ENCODE measurements at regions not wholly inside any gene's neighbourhood (a gene's known extent, or its start where the extent isn't known, plus 50 kb on each side); places are given as distances from the start of the nearest gene placed in this dataset.
"Not testable (repeated sequence)": the region's sequence is repeated elsewhere in the genome, so short reads cannot be mapped to it uniquely, and the experiment has no call there.

- no peak for ATAC-seq
These were observed 220.5 kb upstream of the MBL2 start for GRCh38 chr10:52993109-52993508.

- no peak for ATAC-seq
These were observed 220.0 kb upstream of the MBL2 start for GRCh38 chr10:52992567-52992966.

GRCh38 chr10:52988923-52989322, 216.3 kb upstream of the MBL2 start:
- no peak for ATAC-seq

GRCh38 chr10:52986125-52986524, 213.5 kb upstream of the MBL2 start:
- ATAC-seq: no peak

- no peak for ATAC-seq
These were observed 211.6 kb upstream of the MBL2 start for GRCh38 chr10:52984169-52984568.

GRCh38 chr10:52979295-52979990, 206.9 kb upstream of the MBL2 start:
- ATAC-seq: no peak

GRCh38 chr10:52977581-52977980, 205.0 kb upstream of the MBL2 start:
- ATAC-seq: no peak

- ATAC-seq: no peak
These were observed 195.5 kb upstream of the MBL2 start for GRCh38 chr10:52967806-52968795.

- no peak for ATAC-seq
These were observed 194.3 kb upstream of the MBL2 start for GRCh38 chr10:52966904-52967303.

GRCh38 chr10:52965938-52966401, 193.4 kb upstream of the MBL2 start:
- ATAC-seq: no peak

- no peak for ATAC-seq
These were observed 192.9 kb upstream of the MBL2 start for GRCh38 chr10:52965509-52965908.

- no peak for ATAC-seq
These were observed 188.7 kb upstream of the MBL2 start for GRCh38 chr10:52961323-52961722.

- ATAC-seq: no peak
These were observed 187.2 kb upstream of the MBL2 start for GRCh38 chr10:52959810-52960209.

- peak; percentile 48 for ATAC-seq
These were observed 184.3 kb upstream of the MBL2 start for GRCh38 chr10:52956861-52957260.

- peak; percentile 76 for ATAC-seq
These were observed 183.9 kb upstream of the MBL2 start for GRCh38 chr10:52956461-52956860.

- no peak for ATAC-seq
These were observed 182.8 kb upstream of the MBL2 start for GRCh38 chr10:52955337-52955736.

GRCh38 chr10:52954407-52954806, 181.8 kb upstream of the MBL2 start:
- no peak for ATAC-seq

- ATAC-seq: no peak
These were observed 179.9 kb upstream of the MBL2 start for GRCh38 chr10:52952391-52953055.

GRCh38 chr10:52951824-52952223, 179.2 kb upstream of the MBL2 start:
- ATAC-seq: peak; percentile 59

GRCh38 chr10:52950578-52950977, 178.0 kb upstream of the MBL2 start:
- no peak for ATAC-seq

GRCh38 chr10:52949899-52950298, 177.3 kb upstream of the MBL2 start:
- no peak for ATAC-seq

GRCh38 chr10:52946486-52946885, 173.9 kb upstream of the MBL2 start:
- no peak for ATAC-seq

GRCh38 chr10:52945521-52945920, 172.9 kb upstream of the MBL2 start:
- ATAC-seq: not testable (repeated sequence)
